NCI-H1417 (cell line): ENCODE measurements at regions not wholly inside any gene's neighbourhood (a gene's known extent, or its start where the extent isn't known, plus 50 kb on each side); places are given as distances from the start of the nearest gene placed in this dataset.

Source experiments
- DNase-seq, 3 experiments: peaks; one replicate each; lab custom pipeline; 2025; lab: John Stamatoyannopoulos, UW

- no peak for DNase-seq
Measured at GRCh38 chr1:80441664-80442063, 1359.1 kb upstream of the ADGRL2 start.

DNA sequence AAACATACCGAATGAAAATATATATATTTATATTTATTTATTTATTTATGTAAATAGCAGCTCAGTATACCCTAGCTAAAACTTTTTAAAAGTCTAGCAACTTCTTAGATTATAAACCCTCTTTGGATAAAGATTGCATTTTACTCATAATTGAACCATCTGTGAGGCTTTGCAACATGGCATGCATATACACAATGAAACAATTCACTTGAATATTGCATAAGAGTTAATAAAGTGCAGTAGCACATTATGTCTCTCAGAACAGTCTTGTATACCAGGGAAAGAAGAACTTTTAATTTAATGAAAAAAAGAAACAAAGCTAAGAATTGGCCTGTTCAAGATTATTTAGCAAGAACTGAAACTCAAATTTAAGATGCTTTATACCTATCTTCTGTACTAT is 1363.9 kb upstream of the ADGRL2 start:
- no peak for DNase-seq

DNA sequence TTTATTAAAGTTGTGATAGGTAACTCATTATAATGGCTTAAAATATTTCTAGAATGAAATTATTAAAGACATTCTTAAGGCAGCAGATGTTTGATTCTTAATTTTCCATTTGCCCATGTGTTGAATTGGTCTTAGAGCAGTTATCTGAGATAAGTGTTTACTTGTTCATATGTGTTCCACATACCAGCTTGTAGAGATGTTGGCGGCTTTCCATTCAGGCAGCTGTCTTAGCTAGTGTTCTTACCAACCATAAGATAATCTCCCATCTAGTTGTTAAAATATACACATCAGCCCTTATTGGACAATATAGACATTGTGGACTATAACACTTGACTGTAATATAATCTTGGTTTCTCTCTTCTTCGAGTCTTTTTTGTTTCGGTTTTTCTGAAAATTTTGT is 1372.9 kb upstream of the ADGRL2 start:
- no peak for DNase-seq

- DNase-seq = no peak
Measured at GRCh38 chr1:80424249-80424648, 1376.5 kb upstream of the ADGRL2 start.

DNA sequence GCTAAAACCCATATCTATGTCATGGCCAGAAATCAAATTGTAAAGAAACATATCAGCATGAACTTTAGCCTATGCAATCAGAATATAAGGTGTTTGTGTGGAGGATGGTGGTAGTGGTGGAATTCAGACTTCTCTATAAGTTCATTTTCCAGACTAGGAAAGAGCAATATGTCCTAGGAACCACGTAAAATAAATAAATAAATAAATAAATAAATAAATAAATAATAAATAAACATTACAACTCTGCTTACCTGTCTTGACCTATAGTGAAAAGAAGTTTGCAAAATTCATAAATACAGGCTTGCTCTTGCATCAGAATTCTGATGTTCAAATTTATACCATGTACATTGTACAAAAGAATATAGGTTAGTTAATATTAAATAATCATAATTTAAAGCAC is 1382.6 kb upstream of the ADGRL2 start:
- no peak for DNase-seq

DNA sequence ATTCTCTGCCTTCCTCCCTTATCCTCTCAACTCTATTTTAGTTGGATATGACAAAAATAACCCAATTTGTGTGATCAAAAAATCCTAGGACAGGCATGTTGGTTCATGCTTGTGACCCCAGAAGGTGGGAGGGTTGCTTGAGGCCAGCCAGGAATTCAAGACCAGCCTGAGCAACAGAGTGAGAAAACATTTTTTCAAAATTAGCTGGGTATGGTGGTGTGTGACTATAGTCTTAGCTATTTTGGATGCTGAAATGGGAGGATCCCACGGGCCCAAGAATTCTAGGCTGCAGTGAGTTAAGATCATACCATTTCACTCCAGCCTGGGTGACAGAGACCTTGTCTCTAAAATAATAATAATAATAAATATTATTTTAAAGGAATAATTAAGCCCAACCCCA is 1383.1 kb upstream of the ADGRL2 start:
- DNase-seq = no peak

- no peak for DNase-seq
Measured at GRCh38 chr1:80413969-80414368, 1386.8 kb upstream of the ADGRL2 start.

GRCh38 chr1:80410233-80410632 is 1390.5 kb upstream of the ADGRL2 start:
- DNase-seq = no peak

GRCh38 chr1:80403471-80403893 is 1397.0 kb upstream of the ADGRL4 start:
- no peak for DNase-seq

DNA sequence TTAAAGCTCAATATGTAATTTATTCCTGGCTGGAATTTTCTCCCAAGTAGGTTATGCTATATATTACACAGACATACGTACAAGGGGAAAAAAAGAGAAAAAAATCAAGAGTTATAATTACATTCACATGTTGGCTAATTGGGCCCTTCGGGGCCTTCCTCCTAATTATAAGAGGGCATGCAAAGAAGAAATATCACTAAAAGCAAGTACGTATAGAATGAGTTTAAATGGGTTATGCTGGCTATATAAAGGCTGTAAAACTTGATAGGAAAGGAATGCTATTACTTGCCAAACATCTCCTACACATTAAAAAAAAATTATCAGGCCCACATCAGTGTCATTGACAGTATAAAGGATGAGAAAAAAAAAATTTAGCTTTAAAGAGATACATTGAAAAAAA is 1396.1 kb upstream of the ADGRL4 start:
- DNase-seq = peak in 1 of 3 experiments; percentile 19

DNA sequence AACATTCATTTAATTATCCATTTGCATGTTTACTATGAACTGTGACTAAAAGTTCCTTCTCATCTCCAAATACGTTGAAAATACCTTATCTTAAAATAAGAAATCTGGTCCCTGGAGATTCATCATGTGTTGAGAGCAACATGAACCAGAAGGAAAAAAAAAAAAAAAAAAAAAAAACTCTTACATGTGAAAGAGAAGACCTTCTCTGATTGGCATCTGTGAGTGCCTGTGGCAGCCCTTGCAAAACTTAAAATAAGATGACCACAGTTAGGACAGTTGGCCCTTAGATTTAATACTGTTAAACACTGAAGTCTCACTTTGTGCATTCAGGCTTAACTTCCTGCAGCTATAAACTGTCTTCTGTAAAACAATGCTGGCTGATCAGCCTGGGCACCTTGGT is 1395.2 kb upstream of the ADGRL4 start:
- DNase-seq = no peak

GRCh38 chr1:80392529-80392928 is 1386.0 kb upstream of the ADGRL4 start:
- DNase-seq = peak in 1 of 3 experiments; percentile 14

GRCh38 chr1:80385650-80386049 is 1379.1 kb upstream of the ADGRL4 start:
- DNase-seq = no peak

- DNase-seq = no peak
Measured at GRCh38 chr1:80384959-80385358, 1378.4 kb upstream of the ADGRL4 start.

GRCh38 chr1:80384083-80384830 is 1377.7 kb upstream of the ADGRL4 start:
- DNase-seq = no peak

- no peak for DNase-seq
Measured at GRCh38 chr1:80375662-80376061, 1369.1 kb upstream of the ADGRL4 start.

DNA sequence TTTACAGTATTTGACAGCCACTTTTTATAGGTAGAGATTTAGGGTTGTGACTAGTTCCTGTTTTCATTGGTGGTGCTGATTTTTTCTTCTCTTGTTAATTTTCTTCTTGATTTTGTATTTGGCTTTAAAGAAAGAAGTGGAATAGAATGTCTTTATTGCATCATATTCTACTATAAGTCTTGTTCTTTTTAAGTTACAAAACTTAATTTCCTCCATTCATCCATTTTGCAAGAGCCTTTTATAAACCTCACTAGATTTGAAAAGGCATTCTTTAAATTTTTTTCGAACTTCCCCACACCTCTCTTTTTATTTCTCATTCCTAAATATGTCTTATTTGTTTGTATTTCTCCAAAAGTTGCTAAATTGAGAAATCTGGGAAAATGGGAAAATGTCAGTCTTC is 1368.6 kb upstream of the ADGRL4 start:
- no peak for DNase-seq

- no peak for DNase-seq
Measured at GRCh38 chr1:80369780-80370179, 1363.2 kb upstream of the ADGRL4 start.

DNA sequence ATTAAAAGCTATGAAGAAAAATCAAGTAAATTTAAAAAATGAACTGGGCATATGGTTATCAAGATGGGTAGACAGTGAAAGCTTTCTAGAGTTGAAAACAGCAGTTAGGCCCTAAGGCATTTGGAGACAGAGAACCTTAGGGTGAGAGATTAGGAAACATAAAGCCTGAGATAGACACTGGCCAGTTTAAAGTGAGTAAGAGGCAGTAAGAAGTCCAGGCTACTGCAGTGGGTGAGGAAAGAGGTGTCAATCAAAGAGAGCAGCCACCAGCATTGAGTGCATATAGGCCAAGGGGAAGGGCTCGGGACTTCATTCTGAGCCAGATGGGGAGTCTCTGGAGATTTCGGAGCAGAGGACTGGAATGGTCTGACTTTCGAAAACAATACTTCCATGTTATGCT is 1360.5 kb upstream of the ADGRL4 start:
- no peak for DNase-seq

GRCh38 chr1:80365359-80366021 is 1359.0 kb upstream of the ADGRL4 start:
- DNase-seq = peak in 2 of 3 experiments; percentile 3 to 49

DNA sequence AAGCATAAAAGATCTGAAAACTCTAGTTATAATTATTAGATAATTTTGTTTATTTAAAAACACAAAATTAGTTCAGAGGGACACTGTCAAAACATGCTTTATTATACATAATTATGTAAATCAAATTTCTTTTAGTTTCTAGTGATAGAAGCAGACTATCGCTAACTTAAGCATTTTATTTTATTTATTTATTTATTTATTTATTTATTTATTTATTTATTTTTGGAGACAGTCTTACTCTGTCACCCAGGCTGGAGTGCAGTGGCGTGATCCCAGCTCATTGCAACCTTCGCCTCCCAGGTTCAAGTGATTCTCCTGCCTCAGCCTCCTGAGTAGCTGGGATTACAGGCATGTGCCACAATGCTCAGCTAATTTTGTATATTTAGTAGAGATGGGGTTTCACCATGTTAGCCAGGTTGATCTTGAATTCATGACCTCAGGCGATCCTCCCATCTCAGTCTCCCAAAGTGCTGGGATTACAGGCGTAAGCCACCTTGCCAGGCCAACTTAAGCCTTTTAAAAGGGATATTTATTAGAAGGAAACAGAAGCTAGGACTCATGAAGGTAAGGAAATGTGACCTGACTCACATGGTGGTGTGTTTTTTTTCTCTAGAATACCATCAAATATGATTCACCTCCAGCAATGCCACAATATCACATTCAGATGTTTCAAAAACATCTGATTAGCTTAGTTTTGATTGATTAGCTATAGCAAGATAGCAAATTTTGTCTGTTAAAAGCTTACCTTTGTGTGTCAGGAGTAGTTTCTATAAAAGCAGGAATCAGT is 1357.4 kb upstream of the ADGRL4 start:
- DNase-seq = no peak

DNA sequence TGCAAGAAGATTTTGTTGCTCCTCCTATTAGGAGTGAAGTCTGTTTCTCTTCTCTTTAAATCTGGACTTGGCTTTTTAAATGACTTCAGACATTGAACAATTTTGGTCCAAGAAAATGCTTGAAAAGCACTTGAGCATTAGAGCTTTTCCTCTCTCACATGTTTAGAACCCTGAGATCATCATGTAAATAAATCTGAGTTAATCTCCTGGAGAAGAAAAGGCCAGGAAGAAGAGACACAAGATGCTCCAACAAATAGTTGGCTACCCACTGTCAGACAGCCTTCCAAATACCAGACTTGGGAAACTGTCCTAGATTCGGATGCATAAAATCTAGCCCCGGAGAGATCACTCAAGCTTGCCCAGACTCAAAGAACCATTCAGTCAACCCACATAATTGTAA is 1353.1 kb upstream of the ADGRL4 start:
- DNase-seq = no peak

DNA sequence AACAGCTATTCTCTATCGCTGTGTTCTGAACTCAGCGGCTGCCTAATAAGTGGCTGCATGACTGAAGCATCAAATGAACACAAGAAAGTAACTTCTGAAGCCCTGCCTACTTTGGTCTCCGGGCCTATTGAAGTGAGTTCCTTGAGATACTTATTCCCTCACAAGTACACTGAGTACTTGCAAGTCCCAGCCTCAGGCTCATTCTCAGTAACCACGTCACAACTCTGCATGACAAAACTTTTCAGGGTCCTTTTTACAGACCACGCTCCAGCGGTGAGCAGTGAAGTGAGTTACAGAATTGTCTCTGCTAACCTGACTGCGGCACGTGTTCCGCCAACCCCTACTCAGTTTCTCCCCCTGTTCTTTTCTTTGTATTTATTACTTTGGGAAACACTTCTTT is 1342.7 kb upstream of the ADGRL4 start:
- DNase-seq = no peak
